IMR-90 (cell line): ENCODE measurements at regions not wholly inside any gene's neighbourhood (a gene's known extent, or its start where the extent isn't known, plus 50 kb on each side); places are given as distances from the start of the nearest gene placed in this dataset.

ENCODE experiments used
- ATAC-seq: fragments of 200-7000 bp; cut with Tn5 transposase; 2 replicates; pipeline ENCODE4 v1.9.1; 2020; ENCODE audit warnings: low read depth, mild to moderate bottlenecking, moderate library complexity
- BruUV-seq: library from RNA; stranded (reverse); fragments of 400-500 nt; replicated peaks from 2 replicates; lab custom pipeline; 2021; lab: Mats Ljungman, UMichigan
- CTCF ChIA-PET: fragments of 300-600 bp; formaldehyde crosslinking; extraction: SDS; loops from one replicate; lab custom pipeline; 2021; ENCODE audit warnings: antibody characterized with exemption; lab: Yijun Ruan, JAX
- POLR2A ChIA-PET: fragments of 300-600 bp; sonication (Branson Sonifier 250); formaldehyde crosslinking; loops from one replicate; lab custom pipeline; 2022; ENCODE audit warnings: antibody characterized with exemption; ENCODE audit not compliant: unreplicated experiment; lab: Charles Lee
- DNase-seq: peaks from one replicate; pipeline ENCODE4 v3.0.0; 2013
- H2AFZ ChIP-seq: replicated peaks from 2 replicates; pipeline ENCODE3; 2013; ENCODE audit warnings: low read length, mild to moderate bottlenecking; ENCODE audit not compliant: poor library complexity
- H2AK5ac ChIP-seq: 2 replicates; pipeline ENCODE4 v1.6.1; 2013; ENCODE audit warnings: low read depth, low read length, inconsistent platforms
- H2AK9ac ChIP-seq: replicated peaks from 2 replicates; pipeline ENCODE3; 2013; ENCODE audit warnings: mild to moderate bottlenecking, low read depth, low read length, moderate library complexity; ENCODE audit not compliant: poor library complexity
- H2BK120ac ChIP-seq: 2 replicates; pipeline ENCODE4 v1.6.1; 2013; ENCODE audit warnings: low read depth, low read length, inconsistent platforms
- H2BK15ac ChIP-seq: 3 replicates; pipeline ENCODE4 v1.6.1; 2013; ENCODE audit warnings: low read depth, low read length, inconsistent platforms
- H2BK20ac ChIP-seq: 2 replicates; pipeline ENCODE4 v1.6.1; 2013; ENCODE audit warnings: low read depth, mild to moderate bottlenecking, inconsistent platforms, low read length, moderate library complexity
- H2BK5ac ChIP-seq: 2 replicates; pipeline ENCODE4 v1.6.1; 2013; ENCODE audit warnings: mild to moderate bottlenecking, low read depth, low read length, inconsistent platforms; ENCODE audit not compliant: poor library complexity, severe bottlenecking
- H3K14ac ChIP-seq: replicated peaks from 2 replicates; pipeline ENCODE4 v1.6.1; 2013; ENCODE audit warnings: low read depth, low read length, inconsistent platforms
- H3K18ac ChIP-seq: 2 replicates; pipeline ENCODE4 v1.6.1; 2013; ENCODE audit warnings: low read depth, low read length, control low read depth
- H3K23ac ChIP-seq: 2 replicates; pipeline ENCODE4 v1.6.1; 2013; ENCODE audit warnings: low read depth, low read length, inconsistent platforms
- H3K27ac ChIP-seq: 2 replicates; pipeline ENCODE4 v1.5.1; 2013; ENCODE audit warnings: mild to moderate bottlenecking, control low read depth, low read length; ENCODE audit not compliant: insufficient read depth
- H3K27me3 ChIP-seq: 2 replicates; pipeline ENCODE4 v1.6.1; 2013; ENCODE audit warnings: low read length; ENCODE audit not compliant: control insufficient read depth, insufficient read depth
- H3K36me3 ChIP-seq: 2 replicates; pipeline ENCODE4 v1.6.1; 2013; ENCODE audit warnings: low read length, mixed read lengths; ENCODE audit not compliant: control insufficient read depth, insufficient read depth
- H3K4ac ChIP-seq: 2 replicates; pipeline ENCODE4 v1.6.1; 2013; ENCODE audit warnings: low read depth, low read length, inconsistent platforms
- H3K4me1 ChIP-seq: 2 replicates; pipeline ENCODE4 v1.6.1; 2013; ENCODE audit warnings: low read length, mixed read lengths; ENCODE audit not compliant: control insufficient read depth, insufficient read depth
- H3K4me2 ChIP-seq: 2 replicates; pipeline ENCODE4 v1.6.1; 2013; ENCODE audit warnings: low read depth, mild to moderate bottlenecking, control low read depth, low read length, moderate library complexity
- H3K4me3 ChIP-seq: 2 replicates; pipeline ENCODE4 v1.5.1; 2013; ENCODE audit warnings: low read depth, mild to moderate bottlenecking, control low read depth, low read length, moderate library complexity; ENCODE audit not compliant: insufficient read depth
- H3K56ac ChIP-seq: 2 replicates; pipeline ENCODE4 v1.6.1; 2013; ENCODE audit warnings: low read length, inconsistent platforms; ENCODE audit not compliant: insufficient read depth; ENCODE audit errors: extremely low read depth
- H3K79me1 ChIP-seq, 2 experiments: 2 replicates each; pipeline ENCODE4 v1.6.1; 2013; ENCODE audit warnings: low read length in 2 of 2, inconsistent platforms in 1 of 2, low read depth in 1 of 2
- H3K9ac ChIP-seq: 2 replicates; pipeline ENCODE4 v1.6.1; 2013; ENCODE audit warnings: low read depth, low read length, control low read depth
- H3K9me1 ChIP-seq: 2 replicates; pipeline ENCODE4 v1.6.1; 2013; ENCODE audit warnings: low read length, inconsistent platforms; ENCODE audit not compliant: insufficient read depth
- H3K9me3 ChIP-seq: 2 replicates; pipeline ENCODE4 v1.6.1; 2013; ENCODE audit warnings: low read length; ENCODE audit not compliant: control insufficient read depth, insufficient read depth
- H4K20me1 ChIP-seq: 2 replicates; pipeline ENCODE4 v1.6.1; 2013; ENCODE audit warnings: low read length, inconsistent platforms; ENCODE audit not compliant: insufficient read depth
- H4K5ac ChIP-seq: 2 replicates; pipeline ENCODE4 v1.6.1; 2013; ENCODE audit warnings: mild to moderate bottlenecking, low read depth, low read length, control low read depth
- H4K8ac ChIP-seq, 2 experiments: 2 replicates each; pipeline ENCODE4 v1.6.1; 2013; ENCODE audit warnings: low read depth in 2 of 2, low read length in 2 of 2, control low read depth in 1 of 2, inconsistent platforms in 1 of 2
- H4K91ac ChIP-seq: 2 replicates; pipeline ENCODE4 v1.6.1; 2013; ENCODE audit warnings: low read depth, low read length, inconsistent platforms; ENCODE audit not compliant: insufficient read depth
- CTCF ChIP-seq: conservative IDR thresholded peaks from 2 replicates; pipeline ENCODE4 v1.5.1; 2012; ENCODE audit warnings: mild to moderate bottlenecking, low read depth, low read length, improper control_type of control experiment
- ELK1 ChIP-seq: fragments of 150-350 bp; IDR thresholded peaks from 2 replicates; pipeline ENCODE4 v1.6.1; 2016; ENCODE audit warnings: low read depth, mild to moderate bottlenecking, low read length, moderate library complexity, borderline replicate concordance
- FOS ChIP-seq: fragments of 150-350 bp; IDR thresholded peaks from 2 replicates; pipeline ENCODE4 v1.6.1; 2016; ENCODE audit warnings: low read depth, low read length
- MAZ ChIP-seq: IDR thresholded peaks from 2 replicates; pipeline ENCODE4 v1.6.1; 2012; ENCODE audit warnings: low read depth, mild to moderate bottlenecking, low read length, improper control_type of control experiment, moderate library complexity, borderline replicate concordance
- POLR2A ChIP-seq: IDR thresholded peaks from 2 replicates; pipeline ENCODE4 v1.6.1; 2012; ENCODE audit warnings: mild to moderate bottlenecking, low read depth, low read length
- RAD21 ChIP-seq: IDR thresholded peaks from 2 replicates; pipeline ENCODE4 v1.6.1; 2012; ENCODE audit warnings: low read length, improper control_type of control experiment
- RCOR1 ChIP-seq: IDR thresholded peaks from 2 replicates; pipeline ENCODE4 v1.6.1; 2012; ENCODE audit warnings: mild to moderate bottlenecking, low read length, improper control_type of control experiment; ENCODE audit not compliant: insufficient replicate concordance
- RFX5 ChIP-seq: IDR thresholded peaks from 2 replicates; pipeline ENCODE4 v1.8.0; 2012; ENCODE audit warnings: low read depth, mild to moderate bottlenecking, low read length, moderate library complexity
- WGBS, 2 experiments: methylation state at CpG; one replicate each; pipeline versions ENCODE4 v1.1.5 to v1.1.7; 2013; ENCODE audit warnings: missing lambda C conversion rate in 2 of 2; ENCODE audit not compliant: insufficient read length in 1 of 2; ENCODE audit errors: extremely low coverage in 2 of 2; 5-methylcytosine and 5-hydroxymethylcytosine counted together
- dilution Hi-C: fragments of 300-500 bp; cut with HindIII; formaldehyde crosslinking; loops from one replicate; pipeline ENCODE4 v1.14.3; 2018; ENCODE audit warnings: low sequenced_read_pairs; ENCODE audit not compliant: unreplicated experiment
- in situ Hi-C: fragments of 300-500 bp; cut with MboI; formaldehyde crosslinking; loops from 3 replicates; pipeline ENCODE4 v1.14.3; 2019; ENCODE audit warnings: low sequenced_read_pairs, inconsistent platforms, mixed read lengths
- intact Hi-C: fragments of 100-400 bp; cut with micrococcal nuclease; formaldehyde crosslinking; loops from 2 replicates; pipeline ENCODE4 v1.10.0; 2022

- Histone ChIP-seq H3K27me3 (no peaks in the 10 kb centered on the region), H4K8ac (no peak overlapping the region), H3K4ac (0 out of 2 replicates have a peak overlapping the region, but pooled peaks have one; percentile 15), H3K9me3 (no peaks in the 10 kb centered on the region), H3K23ac (peak overlapping the region; percentile 44; the same call in 1 of the 2 replicates), H3K27ac (no peak overlapping the region; the same call in 1 of the 2 replicates), H2BK15ac (no peak overlapping the region; the same call in 2 of the 3 replicates), H3K9ac (peak overlapping the region; percentile 65), H3K79me1 (peaks cover 23 to 71% of the 10 kb centered on the region in 2 experiments), H3K9me1 (peaks cover 4% of the 10 kb centered on the region; the same call in 1 of the 2 replicates), H3K4me2 (peak overlapping the region; percentile 85), H4K5ac (no peak overlapping the region), H3K18ac (no peak overlapping the region), H2BK20ac (no peak overlapping the region), H4K20me1 (peaks cover 46% of the 10 kb centered on the region), H2AK9ac (peak overlapping the region; percentile 8), H3K56ac (no peak overlapping the region), H2AFZ (peak overlapping the region; percentile 59), H2BK120ac (no peak overlapping the region), H3K36me3 (peaks cover under 1% of the 10 kb centered on the region; the same call in 1 of the 2 replicates), H2BK5ac (no peak overlapping the region), H3K4me1 (peaks cover 2% of the 10 kb centered on the region), H3K14ac (no peak overlapping the region; the same call in 1 of the 2 replicates), H4K91ac (no peak overlapping the region), H3K4me3 (peak overlapping the region; percentile 45), H2AK5ac (no peak overlapping the region)
- ATAC-seq (no peak), DNase-seq (peak; percentile 11)
- no TSS peak for BruUV-seq
- POLR2A ChIA-PET, result no interaction called here
- intact Hi-C loops (loop anchor here (5.0 kb wide), 4 partner anchors 122 to 547 kb away; no protein-coding TSS in a partner anchor), in situ Hi-C loops (no loop called here), dilution Hi-C loops (no loop called here)
- CTCF ChIA-PET, result interaction anchor here (1.0 kb wide), 1 partner anchor 378 kb away, joined by 3 read pairs; no protein-coding TSS in a partner anchor
- no peak for TF ChIP-seq RFX5
- TF ChIP-seq FOS, result no peak
- TF ChIP-seq POLR2A, result 0 out of 2 replicates have a peak, but pooled peaks have one; percentile 4
- TF ChIP-seq RAD21, result no peak
- no peak for TF ChIP-seq CTCF
- TF ChIP-seq ELK1, result no peak
- no peak for TF ChIP-seq MAZ
- no peak for TF ChIP-seq RCOR1
- 1% methylated on average over 12 of the region's 24 CpGs; no CpG with 5 or more reads in 1 of the 2 experiments for WGBS, 2 experiments
These were observed 222.3 kb upstream of the MKLN1 start for GRCh38 chr7:131105294-131105798.
